HepG2 (cell line): ENCODE measurements at regions not wholly inside any gene's neighbourhood (a gene's known extent, or its start where the extent isn't known, plus 50 kb on each side); places are given as distances from the start of the nearest gene placed in this dataset.

Experiments
- RNF219 ChIP-seq: sonication (generic); formaldehyde crosslinking; IDR thresholded peaks from 2 replicates; pipeline ENCODE4 v1.5.0; 2020; ENCODE audit warnings: mild to moderate bottlenecking, missing genetic modification reagents
- SAP130 ChIP-seq: IDR thresholded peaks from 2 replicates; pipeline ENCODE4 v1.6.1; 2016; ENCODE audit warnings: low read depth
- SRSF9 ChIP-seq: fragments of 200-400 bp; formaldehyde crosslinking; IDR thresholded peaks from 2 replicates; pipeline ENCODE4 v1.6.1; 2018; ENCODE audit warnings: borderline replicate concordance, mild to moderate bottlenecking, low read depth, low read length; ENCODE audit not compliant: insufficient read depth, poor library complexity, severe bottlenecking
- TF ChIP-seq, protein P1 (sequence below): sonication (generic); formaldehyde crosslinking; IDR thresholded peaks from 2 replicates; pipeline ENCODE4 v1.4.0; 2020; ENCODE audit warnings: mild to moderate bottlenecking, missing genetic modification reagents
- TF ChIP-seq, protein P2 (sequence below): sonication (generic); formaldehyde crosslinking; IDR thresholded peaks from 2 replicates; pipeline ENCODE4 v1.8.0; 2022; ENCODE audit warnings: mild to moderate bottlenecking, missing genetic modification reagents, moderate library complexity

GRCh38 chr2:122061831-122062230, 306.4 kb downstream of the TSN start (continued):
- TF ChIP-seq, protein P1, sequence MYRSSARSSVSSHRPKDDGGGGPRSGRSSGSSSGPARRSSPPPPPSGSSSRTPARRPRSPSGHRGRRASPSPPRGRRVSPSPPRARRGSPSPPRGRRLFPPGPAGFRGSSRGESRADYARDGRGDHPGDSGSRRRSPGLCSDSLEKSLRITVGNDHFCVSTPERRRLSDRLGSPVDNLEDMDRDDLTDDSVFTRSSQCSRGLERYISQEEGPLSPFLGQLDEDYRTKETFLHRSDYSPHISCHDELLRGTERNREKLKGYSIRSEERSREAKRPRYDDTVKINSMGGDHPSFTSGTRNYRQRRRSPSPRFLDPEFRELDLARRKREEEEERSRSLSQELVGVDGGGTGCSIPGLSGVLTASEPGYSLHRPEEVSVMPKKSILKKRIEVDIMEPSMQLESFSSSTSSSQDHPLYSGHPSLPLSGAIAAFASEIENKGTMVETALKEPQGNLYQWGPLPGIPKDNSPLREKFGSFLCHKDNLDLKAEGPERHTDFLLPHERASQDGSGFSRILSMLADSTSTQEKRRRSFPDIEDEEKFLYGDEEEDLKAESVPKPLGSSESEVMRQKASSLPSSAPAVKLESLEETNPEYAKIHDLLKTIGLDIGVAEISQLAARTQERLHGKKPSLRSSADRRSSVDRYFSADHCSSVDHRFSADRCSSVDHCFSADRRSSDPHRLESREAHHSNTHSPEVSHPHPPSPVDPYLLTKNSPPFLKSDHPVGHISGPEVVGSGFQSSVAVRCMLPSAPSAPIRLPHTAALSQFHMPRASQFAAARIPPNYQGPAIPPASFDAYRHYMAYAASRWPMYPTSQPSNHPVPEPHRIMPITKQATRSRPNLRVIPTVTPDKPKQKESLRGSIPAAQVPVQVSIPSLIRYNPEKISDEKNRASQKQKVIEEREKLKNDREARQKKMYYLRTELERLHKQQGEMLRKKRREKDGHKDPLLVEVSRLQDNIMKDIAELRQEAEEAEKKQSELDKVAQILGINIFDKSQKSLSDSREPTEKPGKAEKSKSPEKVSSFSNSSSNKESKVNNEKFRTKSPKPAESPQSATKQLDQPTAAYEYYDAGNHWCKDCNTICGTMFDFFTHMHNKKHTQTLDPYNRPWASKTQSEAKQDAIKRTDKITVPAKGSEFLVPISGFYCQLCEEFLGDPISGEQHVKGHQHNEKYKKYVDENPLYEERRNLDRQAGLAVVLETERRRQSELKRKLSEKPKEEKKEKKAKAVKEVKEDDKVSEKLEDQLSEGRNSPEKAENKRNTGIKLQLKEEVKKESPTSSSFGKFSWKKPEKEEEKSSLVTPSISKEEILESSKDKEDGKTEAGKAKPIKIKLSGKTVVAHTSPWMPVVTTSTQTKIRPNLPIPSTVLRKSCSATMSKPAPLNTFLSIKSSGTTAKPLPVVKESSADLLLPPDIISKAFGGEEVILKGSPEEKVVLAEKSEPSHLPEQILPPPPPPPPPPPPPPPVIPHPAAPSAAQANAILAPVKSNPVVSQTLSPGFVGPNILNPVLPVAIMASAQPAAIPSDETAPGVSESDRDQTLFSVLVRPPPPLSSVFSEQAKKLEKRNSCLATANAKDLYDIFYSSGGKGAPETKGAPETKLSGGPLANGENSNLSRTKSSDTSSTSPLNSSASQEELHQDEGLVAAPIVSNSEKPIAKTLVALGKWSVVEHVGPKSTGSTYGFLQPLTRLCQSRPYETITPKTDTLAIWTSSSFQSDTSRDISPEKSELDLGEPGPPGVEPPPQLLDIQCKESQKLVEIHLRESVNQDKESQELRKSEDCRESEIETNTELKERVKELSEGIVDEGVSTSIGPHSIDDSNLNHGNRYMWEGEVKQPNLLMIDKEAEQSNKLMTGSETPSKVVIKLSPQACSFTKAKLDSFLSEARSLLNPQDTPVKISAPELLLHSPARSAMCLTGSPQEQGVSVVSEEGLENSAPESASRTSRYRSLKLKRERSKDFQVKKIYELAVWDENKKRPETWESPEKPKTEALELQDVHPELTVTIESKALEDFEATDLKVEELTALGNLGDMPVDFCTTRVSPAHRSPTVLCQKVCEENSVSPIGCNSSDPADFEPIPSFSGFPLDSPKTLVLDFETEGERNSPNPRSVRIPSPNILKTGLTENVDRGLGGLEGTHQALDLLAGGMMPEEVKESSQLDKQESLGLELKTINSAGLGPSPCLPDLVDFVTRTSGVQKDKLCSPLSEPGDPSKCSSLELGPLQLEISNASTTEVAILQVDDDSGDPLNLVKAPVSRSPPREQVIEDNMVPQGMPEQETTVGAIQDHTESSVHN = no peak
- TF ChIP-seq SRSF9 = no peak
- no peak for TF ChIP-seq RNF219 (CRISPR knock-in tag)
- TF ChIP-seq, protein P2, sequence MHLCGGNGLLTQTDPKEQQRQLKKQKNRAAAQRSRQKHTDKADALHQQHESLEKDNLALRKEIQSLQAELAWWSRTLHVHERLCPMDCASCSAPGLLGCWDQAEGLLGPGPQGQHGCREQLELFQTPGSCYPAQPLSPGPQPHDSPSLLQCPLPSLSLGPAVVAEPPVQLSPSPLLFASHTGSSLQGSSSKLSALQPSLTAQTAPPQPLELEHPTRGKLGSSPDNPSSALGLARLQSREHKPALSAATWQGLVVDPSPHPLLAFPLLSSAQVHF (CRISPR knock-in tag) = no peak
- no peak for TF ChIP-seq SAP130 (CRISPR knock-in tag)
